Stimulated activated effector memory CD8-positive, alpha-beta T cell treated with anti-CD3 and anti-CD28 coated beads, Interleukin-12 subunit alpha, Interleukin-12 subunit beta, amount 100 ng/mL, for 72 hours (primary cell): ENCODE measurements at regions not wholly inside any gene's neighbourhood (a gene's known extent, or its start where the extent isn't known, plus 50 kb on each side); places are given as distances from the start of the nearest gene placed in this dataset.

Experiments
- ATAC-seq: fragments of 150-1000 bp; cut with Tn5 transposase; 2 replicates; pipeline ENCODE4 v1.10.0; 2021
- DNase-seq, 2 donors: peaks; one replicate each; pipeline ENCODE4 v3.0.0; 2021 to 2022; ENCODE audit warnings: low spot score in 2 of 2
- H3K27ac Mint-ChIP-seq: one replicate; pipeline ENCODE4 v1.8.0; 2022; ENCODE audit warnings: mild to moderate bottlenecking, mixed read lengths
- H3K36me3 Mint-ChIP-seq: one replicate; pipeline ENCODE4 v1.8.0; 2022; ENCODE audit warnings: mild to moderate bottlenecking, mixed read lengths
- H3K4me1 Mint-ChIP-seq: one replicate; pipeline ENCODE4 v1.8.0; 2022; ENCODE audit warnings: mixed read lengths
- H3K4me3 Mint-ChIP-seq: one replicate; pipeline ENCODE4 v1.8.0; 2022; ENCODE audit warnings: mild to moderate bottlenecking, mixed read lengths
- H3K9me3 Mint-ChIP-seq: one replicate; pipeline ENCODE4 v1.8.0; 2022; ENCODE audit warnings: mixed read lengths

- Mint-ChIP-seq H3K27ac (no peak overlapping the region), H3K9me3 (no peaks in the 10 kb centered on the region), H3K4me1 (no peaks in the 10 kb centered on the region), H3K4me3 (no peak overlapping the region), H3K36me3 (no peaks in the 10 kb centered on the region)
- DNase-seq: peak in 1 of 2 donors; percentile 20
- ATAC-seq: no peak
Measured at GRCh38 chr22:22047776-22048175, 65.2 kb upstream of the TOP3B start.

- peak in 1 of 2 donors; percentile 22 for DNase-seq
- Mint-ChIP-seq H3K27ac (no peak overlapping the region), H3K4me3 (no peak overlapping the region), H3K36me3 (no peaks in the 10 kb centered on the region), H3K9me3 (no peaks in the 10 kb centered on the region), H3K4me1 (no peaks in the 10 kb centered on the region)
- ATAC-seq: no peak
Measured at GRCh38 chr22:22047266-22047665, 64.7 kb upstream of the TOP3B start.

- Mint-ChIP-seq H3K4me3 (no peak overlapping the region), H3K27ac (no peak overlapping the region), H3K4me1 (no peaks in the 10 kb centered on the region), H3K9me3 (no peaks in the 10 kb centered on the region), H3K36me3 (no peaks in the 10 kb centered on the region)
- DNase-seq: no peak
- ATAC-seq: no peak
Measured at GRCh38 chr22:22046370-22046769, 63.8 kb upstream of the TOP3B start.

- no peak for DNase-seq
- H3K4me3 Mint-ChIP-seq: no peak overlapping the region
- H3K4me1 Mint-ChIP-seq: no peaks in the 10 kb centered on the region
- no peak for ATAC-seq
- H3K36me3 Mint-ChIP-seq: no peaks in the 10 kb centered on the region
- H3K27ac Mint-ChIP-seq: no peak overlapping the region
- no peaks in the 10 kb centered on the region for H3K9me3 Mint-ChIP-seq
Measured at GRCh38 chr22:22045571-22046335, 63.2 kb upstream of the TOP3B start.

GRCh38 chr22:22044153-22044552 lies 61.6 kb upstream of the TOP3B start:
- no peaks in the 10 kb centered on the region for H3K4me1 Mint-ChIP-seq
- H3K27ac Mint-ChIP-seq: no peak overlapping the region
- no peak for ATAC-seq
- no peak for DNase-seq
- no peak overlapping the region for H3K4me3 Mint-ChIP-seq
- no peaks in the 10 kb centered on the region for H3K36me3 Mint-ChIP-seq
- H3K9me3 Mint-ChIP-seq: no peaks in the 10 kb centered on the region

GRCh38 chr22:22043296-22044078 lies 60.9 kb upstream of the TOP3B start:
- peak; percentile 24 for ATAC-seq
- H3K27ac Mint-ChIP-seq: no peak overlapping the region

GRCh38 chr22:22042599-22043295 lies 60.2 kb upstream of the TOP3B start:
- DNase-seq: no peak
- no peak overlapping the region for H3K4me3 Mint-ChIP-seq
- H3K4me1 Mint-ChIP-seq: no peaks in the 10 kb centered on the region
- no peaks in the 10 kb centered on the region for H3K36me3 Mint-ChIP-seq
- no peak overlapping the region for H3K27ac Mint-ChIP-seq
- H3K9me3 Mint-ChIP-seq: no peaks in the 10 kb centered on the region
- ATAC-seq: no peak

More at GRCh38 chr22:22043296-22044078, 60.9 kb upstream of the TOP3B start:
- DNase-seq: no peak
- Mint-ChIP-seq H3K4me3 (no peak overlapping the region), H3K36me3 (no peaks in the 10 kb centered on the region), H3K9me3 (no peaks in the 10 kb centered on the region), H3K4me1 (no peaks in the 10 kb centered on the region)

GRCh38 chr22:22042009-22042408 lies 59.4 kb upstream of the TOP3B start:
- Mint-ChIP-seq H3K4me1 (no peaks in the 10 kb centered on the region), H3K27ac (no peak overlapping the region), H3K9me3 (no peaks in the 10 kb centered on the region), H3K4me3 (no peak overlapping the region), H3K36me3 (no peaks in the 10 kb centered on the region)
- DNase-seq: no peak
- ATAC-seq: no peak

GRCh38 chr22:22040908-22041307 lies 58.3 kb upstream of the TOP3B start:
- Mint-ChIP-seq H3K9me3 (no peaks in the 10 kb centered on the region), H3K36me3 (no peaks in the 10 kb centered on the region), H3K4me1 (no peaks in the 10 kb centered on the region)

GRCh38 chr22:22040472-22040871 lies 57.9 kb upstream of the TOP3B start:
- no peaks in the 10 kb centered on the region for H3K36me3 Mint-ChIP-seq
- no peak for ATAC-seq
- H3K4me1 Mint-ChIP-seq: no peaks in the 10 kb centered on the region
- no peak overlapping the region for H3K4me3 Mint-ChIP-seq
- no peaks in the 10 kb centered on the region for H3K9me3 Mint-ChIP-seq
- no peak overlapping the region for H3K27ac Mint-ChIP-seq
- DNase-seq: no peak

More at GRCh38 chr22:22040908-22041307, 58.3 kb upstream of the TOP3B start:
- DNase-seq: no peak
- no peak for ATAC-seq
- Mint-ChIP-seq H3K27ac (no peak overlapping the region), H3K4me3 (no peak overlapping the region)

GRCh38 chr22:22039286-22040074 lies 56.9 kb upstream of the TOP3B start:
- Mint-ChIP-seq H3K27ac (no peak overlapping the region), H3K4me1 (no peaks in the 10 kb centered on the region), H3K9me3 (no peaks in the 10 kb centered on the region), H3K36me3 (no peaks in the 10 kb centered on the region), H3K4me3 (no peak overlapping the region)
- DNase-seq: no peak
- ATAC-seq: no peak

GRCh38 chr22:22038178-22038880 lies 55.7 kb upstream of the TOP3B start:
- no peak for DNase-seq
- no peaks in the 10 kb centered on the region for H3K9me3 Mint-ChIP-seq
- H3K36me3 Mint-ChIP-seq: no peaks in the 10 kb centered on the region
- no peaks in the 10 kb centered on the region for H3K4me1 Mint-ChIP-seq
- no peak overlapping the region for H3K4me3 Mint-ChIP-seq
- H3K27ac Mint-ChIP-seq: no peak overlapping the region
- peak; percentile 29 for ATAC-seq

GRCh38 chr22:22037740-22038139 lies 55.2 kb upstream of the TOP3B start:
- Mint-ChIP-seq H3K9me3 (no peaks in the 10 kb centered on the region), H3K27ac (no peak overlapping the region), H3K36me3 (no peaks in the 10 kb centered on the region), H3K4me1 (no peaks in the 10 kb centered on the region), H3K4me3 (no peak overlapping the region)
- ATAC-seq (no peak), DNase-seq (no peak)

- Mint-ChIP-seq H3K4me1 (no peaks in the 10 kb centered on the region), H3K9me3 (no peaks in the 10 kb centered on the region), H3K4me3 (no peak overlapping the region), H3K27ac (peak overlapping the region; percentile 19), H3K36me3 (no peaks in the 10 kb centered on the region)
- ATAC-seq: no peak
- DNase-seq: no peak
Measured at GRCh38 chr22:22037229-22037628, 54.6 kb upstream of the TOP3B start.
